Right hindlimb (tissue), 1 donor: ENCODE measurements at regions not wholly inside any gene's neighbourhood (a gene's known extent, or its start where the extent isn't known, plus 50 kb on each side); places are given as distances from the start of the nearest gene placed in this dataset.

Source experiments
- DNase-seq: peaks from one replicate; pipeline ENCODE4 v3.0.0-alpha.2; 2018

DNA sequence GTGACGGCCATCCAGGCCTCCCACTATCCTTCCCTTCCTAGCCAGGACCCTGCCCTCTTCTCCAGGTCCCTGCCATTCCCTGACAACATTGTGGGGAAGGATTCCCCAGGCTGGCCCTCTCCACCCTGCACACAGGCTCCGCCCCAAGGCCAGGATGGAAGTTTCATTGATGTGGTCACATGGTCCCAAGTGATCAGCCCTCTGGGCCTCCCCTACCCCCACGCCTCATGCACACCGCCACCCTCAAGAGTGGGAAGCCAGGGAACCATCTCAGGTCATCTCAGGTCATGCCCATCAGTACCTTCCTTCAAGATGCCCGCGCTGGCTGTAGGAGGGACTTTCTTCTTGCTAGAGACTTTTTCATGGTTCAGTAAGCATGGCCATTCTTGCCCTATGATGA, 514.8 kb upstream of the RAB6C start:
- no peak for DNase-seq

DNA sequence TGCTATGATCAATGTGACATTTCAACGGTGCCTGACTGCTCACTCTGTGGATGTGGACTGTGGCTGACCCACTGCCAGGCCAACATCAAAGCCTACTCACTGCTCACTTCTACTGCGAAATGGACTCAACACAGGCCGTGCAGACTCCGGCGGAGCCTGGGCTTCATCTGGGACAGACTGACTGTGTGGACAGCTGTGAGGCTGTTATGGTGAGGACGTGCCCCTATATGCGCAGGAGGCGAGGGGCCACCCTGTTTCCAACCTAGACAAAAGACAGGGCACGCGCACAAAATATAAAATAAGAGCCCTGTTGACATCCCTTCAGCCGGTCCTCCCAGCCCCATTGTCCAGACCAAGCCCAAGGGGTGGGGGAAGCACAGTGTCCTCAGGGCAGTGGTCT, 514.4 kb upstream of the RAB6C start:
- DNase-seq = no peak

GRCh38 chr2:129466389-129466788, 513.1 kb upstream of the RAB6C start:
- no peak for DNase-seq

- DNase-seq = no peak
Measured at GRCh38 chr2:129467012-129467779, 512.3 kb upstream of the RAB6C start.

DNA sequence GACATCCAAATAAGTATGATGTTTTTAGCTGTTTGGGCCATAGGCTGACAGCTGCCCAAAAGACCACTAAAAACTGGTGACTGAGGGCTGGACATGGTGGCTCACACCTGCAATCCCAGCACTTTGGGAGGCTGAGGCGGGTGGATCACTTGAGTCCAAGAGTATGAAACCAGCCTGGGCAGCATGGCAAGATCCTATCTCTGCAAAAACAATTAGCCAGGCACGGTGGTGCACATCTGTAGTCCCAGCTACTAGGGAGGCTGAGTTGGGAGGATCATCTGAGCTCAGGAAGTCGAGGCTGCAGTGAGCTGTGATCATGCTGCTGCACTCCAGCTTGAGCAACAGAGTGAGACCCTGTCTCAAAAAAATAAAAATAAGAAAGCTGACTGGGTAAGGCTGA, 511.5 kb upstream of the RAB6C start:
- DNase-seq = no peak

GRCh38 chr2:129468879-129469278, 510.6 kb upstream of the RAB6C start:
- DNase-seq = no peak

GRCh38 chr2:129469389-129469788, 510.1 kb upstream of the RAB6C start:
- DNase-seq = no peak

GRCh38 chr2:129469871-129470270, 509.6 kb upstream of the RAB6C start:
- DNase-seq = no peak

GRCh38 chr2:129478902-129479517, 500.5 kb upstream of the RAB6C start:
- DNase-seq = no peak

DNA sequence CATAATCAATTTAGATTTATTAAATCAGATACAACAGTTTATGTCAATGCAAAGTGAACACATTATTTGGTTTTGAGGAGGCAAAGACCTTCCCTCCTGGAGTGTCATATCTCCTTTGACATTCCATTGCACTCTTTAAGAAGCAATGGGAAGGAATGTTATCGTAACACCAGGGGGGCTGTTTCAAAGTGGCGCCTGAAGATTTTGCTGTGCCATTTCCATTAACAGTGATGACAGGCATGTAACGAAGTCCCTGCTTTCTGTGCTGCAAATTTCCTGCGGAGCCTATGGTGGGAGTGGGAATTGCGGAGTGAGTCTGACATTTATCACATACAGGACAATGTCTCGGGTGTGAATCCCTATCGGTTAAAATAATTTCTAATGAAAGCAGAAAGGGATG, 499.6 kb upstream of the RAB6C start:
- DNase-seq = no peak

DNA sequence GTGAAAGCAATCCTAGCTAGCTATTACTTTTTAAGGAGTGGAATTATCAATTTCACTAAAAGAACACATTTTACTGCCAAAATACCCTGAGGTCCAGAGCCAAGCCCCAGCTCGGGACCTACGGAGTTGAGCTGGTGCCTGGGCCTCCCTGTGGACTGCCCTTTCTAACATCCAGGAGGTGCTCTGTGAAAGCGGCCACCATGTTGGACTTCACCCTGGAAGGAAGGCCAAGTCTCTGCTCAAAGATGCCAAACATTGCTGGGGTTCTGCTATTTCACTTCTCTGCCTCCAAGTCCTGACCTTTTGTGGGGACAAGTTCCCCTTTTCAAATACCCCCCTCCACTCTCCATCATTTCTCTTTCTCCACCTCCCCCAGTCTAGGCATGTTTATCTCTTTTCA, 498.7 kb upstream of the RAB6C start:
- no peak for DNase-seq

DNA sequence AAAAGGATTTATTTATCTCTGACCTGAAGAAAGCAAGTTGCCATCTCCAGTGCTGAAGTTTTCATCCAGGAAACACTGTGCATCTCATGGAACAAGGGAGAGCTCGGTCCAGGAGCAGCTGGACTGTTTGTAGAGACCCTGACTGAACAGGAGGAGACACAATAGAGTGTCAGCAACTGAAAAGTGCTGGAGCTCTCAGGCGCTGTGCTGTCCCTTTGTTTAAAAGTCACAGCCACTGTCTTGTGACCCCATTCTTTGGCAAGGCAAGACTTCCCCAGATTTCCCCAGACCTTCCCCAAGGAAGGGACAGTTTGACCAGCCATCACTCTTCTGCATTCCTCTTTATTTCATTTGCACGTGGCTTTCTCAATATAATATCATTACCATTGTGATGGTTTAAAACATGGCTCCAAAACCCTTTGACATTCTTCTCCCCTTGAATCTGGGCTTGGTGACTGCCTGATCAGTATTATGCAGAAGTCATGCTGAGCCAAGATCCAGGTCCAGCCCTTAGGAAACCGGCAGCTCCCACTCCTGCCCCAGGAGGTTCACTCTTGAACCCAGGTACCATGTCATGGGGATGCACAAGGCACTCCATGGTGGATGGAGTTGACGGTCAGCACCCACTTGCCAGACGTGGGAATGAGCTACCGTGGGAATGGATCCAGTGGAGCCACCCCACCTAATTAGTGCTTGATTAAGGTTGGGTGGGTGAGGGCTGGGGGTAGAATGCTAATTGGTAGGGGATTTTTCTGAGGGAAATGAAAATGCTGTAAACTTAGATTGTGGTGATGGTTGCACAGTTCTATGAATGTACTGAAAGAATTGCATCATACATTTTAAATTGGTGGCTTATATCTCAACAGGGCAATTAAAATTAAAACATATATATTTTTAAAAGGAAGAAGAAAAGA, 497.9 kb upstream of the RAB6C start:
- DNase-seq = no peak

GRCh38 chr2:129482626-129483025, 496.8 kb upstream of the RAB6C start:
- no peak for DNase-seq

DNA sequence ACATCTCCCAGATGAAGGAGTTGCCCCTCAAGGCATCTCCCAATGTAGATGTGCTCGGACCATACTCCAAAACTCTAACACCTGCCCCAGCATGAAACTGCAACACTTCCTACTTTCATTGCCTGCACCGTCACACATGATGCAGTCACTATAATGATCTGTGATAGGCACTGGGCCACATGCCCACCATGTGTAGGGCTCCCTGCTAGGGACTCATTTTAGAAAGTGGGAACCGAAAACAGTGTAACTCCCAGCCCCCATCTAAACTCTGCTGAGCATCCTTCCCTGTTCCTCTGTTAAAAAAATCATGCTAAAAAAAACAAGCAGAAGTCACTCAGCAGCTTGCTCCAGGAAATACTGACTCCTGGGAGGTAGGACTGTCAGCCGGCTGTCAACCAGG, 496.1 kb upstream of the RAB6C start:
- no peak for DNase-seq

DNA sequence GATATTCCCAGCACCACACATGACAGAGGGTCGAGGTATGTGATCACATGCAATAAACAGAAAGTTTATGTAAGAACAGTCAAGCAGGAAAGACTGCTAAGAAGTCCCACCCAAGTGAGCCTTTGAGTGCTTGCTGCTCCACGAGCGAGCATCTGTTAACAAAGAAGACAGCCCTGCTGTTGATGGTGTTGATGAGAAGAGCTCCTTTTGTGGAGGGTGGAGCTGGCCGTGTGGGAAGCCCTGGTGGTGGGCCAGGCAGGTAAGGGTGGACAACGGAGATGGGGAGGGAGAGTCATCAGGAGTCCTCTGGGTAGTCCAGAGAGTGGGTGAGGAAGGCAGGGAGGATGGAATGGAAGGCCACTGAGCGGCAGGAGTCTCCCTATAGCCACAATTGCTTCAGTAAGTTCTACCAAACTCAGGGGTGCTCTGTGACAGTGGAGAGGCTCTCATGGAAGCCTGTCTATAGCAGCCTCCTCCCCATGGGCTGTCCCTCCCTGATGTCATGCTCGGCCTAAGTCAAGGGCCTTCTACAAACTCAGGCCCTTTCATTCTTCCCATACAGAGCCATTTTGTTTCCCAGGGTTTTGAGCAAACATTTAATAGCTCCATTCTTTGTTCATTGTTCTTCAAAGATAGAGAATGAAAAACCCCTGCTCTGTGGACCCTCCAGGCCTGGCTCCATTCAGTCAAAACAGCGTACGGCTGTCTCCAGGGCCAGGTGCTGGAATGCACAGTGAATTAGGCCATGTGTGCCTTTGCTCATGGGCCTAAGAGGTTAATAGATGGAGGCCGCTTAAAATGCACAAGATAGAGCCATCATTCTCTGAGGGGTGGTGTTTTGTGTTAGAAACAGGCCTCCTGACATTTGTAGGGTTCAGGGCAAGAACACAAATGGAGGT, 494.2 kb upstream of the RAB6C start:
- DNase-seq = no peak

DNA sequence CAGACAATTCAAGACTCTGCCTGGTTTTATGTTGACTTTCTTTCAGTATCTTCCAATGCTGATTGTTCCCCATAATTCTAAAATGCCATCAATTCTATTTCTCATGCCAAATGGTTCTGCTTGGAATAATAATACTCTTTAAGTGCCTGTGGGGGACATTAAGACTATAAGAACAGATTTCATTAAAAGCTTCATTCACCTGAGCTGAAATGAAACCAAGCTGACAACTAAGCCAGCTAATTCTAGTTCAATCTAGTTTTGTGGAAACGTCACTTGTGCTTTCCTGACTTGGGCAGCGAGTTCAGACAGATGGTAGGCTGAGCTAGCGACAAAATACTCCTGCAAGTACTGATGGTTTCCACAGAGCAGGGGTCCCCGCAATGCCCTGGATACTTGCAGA, 491.1 kb upstream of the RAB6C start:
- no peak for DNase-seq

DNA sequence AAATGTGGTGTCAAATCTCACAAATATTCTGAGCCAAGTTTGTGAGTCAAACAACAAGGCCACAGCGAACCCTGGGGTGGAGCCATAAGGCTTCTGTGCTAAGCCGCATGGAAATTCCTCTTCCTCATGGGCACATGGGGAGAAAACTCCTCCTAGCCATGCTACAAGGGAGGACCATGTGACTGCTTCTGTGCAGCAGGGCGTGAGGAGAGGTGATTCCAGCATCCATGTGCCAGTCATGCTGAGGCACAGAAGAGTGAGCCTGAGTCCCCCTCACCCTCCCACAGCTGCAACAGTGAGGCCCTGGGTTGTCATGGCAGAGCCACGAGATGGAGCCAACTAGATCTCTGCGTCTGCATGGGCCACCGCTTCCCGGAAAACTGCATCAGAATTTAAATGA, 488.8 kb upstream of the RAB6C start:
- DNase-seq = peak; percentile 30

DNA sequence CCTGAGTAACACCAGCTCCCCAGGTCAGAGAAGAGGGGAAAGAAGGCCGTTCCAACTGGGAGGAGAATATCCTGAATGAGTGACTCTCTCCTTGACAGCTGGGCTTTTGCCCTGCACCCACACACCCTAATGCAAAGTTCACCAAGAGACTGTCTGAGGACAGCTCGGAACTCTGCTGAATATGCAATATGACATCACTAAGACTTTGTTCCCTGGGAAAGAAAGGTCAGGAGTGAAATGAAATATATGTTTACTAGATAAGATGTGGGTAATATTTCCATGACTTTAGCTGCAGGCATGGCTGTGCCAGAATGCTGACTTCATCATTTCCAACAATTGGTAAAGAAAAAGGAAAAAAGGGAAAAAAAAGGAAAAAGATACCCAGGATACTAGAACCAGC, 488.2 kb upstream of the RAB6C start:
- no peak for DNase-seq

DNA sequence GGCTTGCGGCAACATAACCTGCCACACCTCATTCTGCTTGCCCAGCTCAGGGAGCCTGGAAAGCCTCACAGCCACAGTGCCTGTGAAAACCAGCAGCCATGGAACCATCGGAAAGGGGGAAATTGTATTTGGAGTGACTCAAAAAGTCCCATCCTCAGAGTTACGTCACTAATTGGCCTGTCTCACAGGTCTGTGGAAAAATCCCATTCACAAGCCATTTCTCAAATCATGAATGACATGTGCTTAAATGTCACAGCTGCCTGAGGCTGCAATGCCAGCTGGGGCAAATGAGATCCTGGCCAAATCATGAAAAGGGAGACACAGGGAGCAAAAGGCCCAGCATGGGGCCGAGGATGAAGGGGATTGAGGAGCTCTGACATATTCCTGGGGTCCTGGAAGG, 486.9 kb upstream of the RAB6C start:
- DNase-seq = no peak

GRCh38 chr2:129499747-129500146, 479.7 kb upstream of the RAB6C start:
- DNase-seq = no peak

GRCh38 chr2:129502781-129503180, 476.7 kb upstream of the RAB6C start:
- no peak for DNase-seq

GRCh38 chr2:129504646-129505045, 474.8 kb upstream of the RAB6C start:
- no peak for DNase-seq

DNA sequence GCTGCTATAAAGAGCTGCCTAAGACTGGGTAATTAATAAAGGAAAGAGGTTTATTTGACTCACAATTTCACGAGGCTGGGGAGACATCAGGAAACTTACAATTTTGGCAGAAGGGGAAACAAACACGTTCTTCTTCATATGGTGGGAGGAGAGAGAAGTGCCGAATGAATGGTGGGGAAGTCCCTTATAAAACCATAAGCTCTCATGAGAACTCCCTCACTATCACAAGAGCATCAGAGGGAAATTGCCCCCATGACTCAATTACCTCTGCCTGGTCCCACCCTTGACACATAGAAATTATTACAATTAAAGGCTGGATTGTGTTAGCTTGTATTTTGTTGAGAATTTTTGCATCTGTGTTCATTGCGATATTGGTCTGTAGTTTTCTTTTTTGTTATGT, 460.5 kb upstream of the RAB6C start:
- DNase-seq = no peak
